ENCODE measurements at regions not wholly inside any gene's neighbourhood (a gene's known extent, or its start where the extent isn't known, plus 50 kb on each side); places are given as distances from the start of the nearest gene placed in this dataset.

DNA sequence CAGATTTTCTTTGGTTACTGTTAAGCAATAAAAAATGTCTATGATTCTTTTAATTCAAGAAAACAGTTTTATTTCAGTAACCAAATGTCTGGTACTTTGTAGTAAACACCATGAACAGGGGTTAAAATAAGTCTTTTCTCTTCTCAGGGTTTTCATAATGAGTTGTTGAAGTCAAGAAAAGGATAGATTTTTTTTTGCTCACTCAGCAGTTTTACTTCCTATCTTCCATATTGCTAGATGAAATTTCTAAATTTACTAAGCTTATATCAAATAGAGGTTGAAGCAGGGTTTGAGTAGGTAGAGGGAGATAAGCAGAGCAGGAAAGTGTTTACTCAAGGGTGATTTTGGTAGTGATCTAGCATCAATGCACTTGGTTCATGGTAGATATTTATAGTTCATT lies 1031.3 kb downstream of the C4orf33 start:
- TF ChIP-seq EZH2 (IDR thresholded peaks at IDR 0.05; ENCODE audit: borderline replicate concordance, insufficient read depth, low read depth, low read length, poor library complexity, severe bottlenecking): no peak
- TF ChIP-seq, protein P1, sequence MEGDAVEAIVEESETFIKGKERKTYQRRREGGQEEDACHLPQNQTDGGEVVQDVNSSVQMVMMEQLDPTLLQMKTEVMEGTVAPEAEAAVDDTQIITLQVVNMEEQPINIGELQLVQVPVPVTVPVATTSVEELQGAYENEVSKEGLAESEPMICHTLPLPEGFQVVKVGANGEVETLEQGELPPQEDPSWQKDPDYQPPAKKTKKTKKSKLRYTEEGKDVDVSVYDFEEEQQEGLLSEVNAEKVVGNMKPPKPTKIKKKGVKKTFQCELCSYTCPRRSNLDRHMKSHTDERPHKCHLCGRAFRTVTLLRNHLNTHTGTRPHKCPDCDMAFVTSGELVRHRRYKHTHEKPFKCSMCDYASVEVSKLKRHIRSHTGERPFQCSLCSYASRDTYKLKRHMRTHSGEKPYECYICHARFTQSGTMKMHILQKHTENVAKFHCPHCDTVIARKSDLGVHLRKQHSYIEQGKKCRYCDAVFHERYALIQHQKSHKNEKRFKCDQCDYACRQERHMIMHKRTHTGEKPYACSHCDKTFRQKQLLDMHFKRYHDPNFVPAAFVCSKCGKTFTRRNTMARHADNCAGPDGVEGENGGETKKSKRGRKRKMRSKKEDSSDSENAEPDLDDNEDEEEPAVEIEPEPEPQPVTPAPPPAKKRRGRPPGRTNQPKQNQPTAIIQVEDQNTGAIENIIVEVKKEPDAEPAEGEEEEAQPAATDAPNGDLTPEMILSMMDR (IDR thresholded peaks at IDR 0.05): no peak

Data from B cell (primary cell).